NCI-H748 treated with DMSO at 0.1 percent for 48 hours (cell line): ENCODE measurements at regions not wholly inside any gene's neighbourhood (a gene's known extent, or its start where the extent isn't known, plus 50 kb on each side); places are given as distances from the start of the nearest gene placed in this dataset.
"Not testable (repeated sequence)": the region's sequence is repeated elsewhere in the genome, so short reads cannot be mapped to it uniquely, and the experiment has no call there.

ENCODE experiments used
- DNase-seq: peaks from one replicate; lab custom pipeline; 2025; lab: John Stamatoyannopoulos, UW

DNA sequence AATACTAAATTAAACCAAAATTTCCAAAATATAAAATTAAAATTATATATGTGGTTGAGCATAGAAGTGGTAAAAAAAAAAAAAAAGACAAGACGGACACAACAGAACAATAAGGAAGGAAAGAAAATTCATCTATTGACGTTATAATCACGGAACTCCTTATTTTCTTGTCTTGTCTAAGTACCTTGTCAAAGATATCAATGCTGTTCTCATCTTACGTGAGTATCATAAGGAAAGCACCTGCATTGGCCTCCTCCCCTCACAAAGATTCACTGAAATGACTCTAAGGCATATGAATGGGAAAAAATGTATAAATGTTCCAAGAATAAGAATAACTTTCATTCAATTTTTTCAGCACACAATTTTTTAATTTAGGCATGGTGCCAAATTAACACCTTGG is 135.4 kb downstream of the PPP1R3A start:
- no peak for DNase-seq

DNA sequence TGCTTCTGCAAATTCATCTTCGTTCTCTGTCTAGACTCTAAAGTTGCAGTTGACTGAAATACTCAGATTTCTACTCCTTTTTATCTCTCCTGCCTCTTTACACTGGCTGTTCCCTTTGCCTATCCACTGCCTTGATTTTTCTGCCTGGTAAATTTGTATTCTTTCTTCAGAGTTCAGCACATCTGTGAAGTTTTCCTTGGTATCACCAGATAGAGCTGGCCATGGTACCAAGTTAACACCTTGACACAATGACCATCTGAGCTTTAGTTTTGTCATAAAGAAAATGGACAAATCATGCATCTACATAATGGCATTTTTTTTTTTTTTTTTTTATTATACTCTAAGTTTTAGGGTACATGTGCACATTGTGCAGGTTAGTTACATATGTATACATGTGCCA is 143.0 kb downstream of the PPP1R3A start:
- no peak for DNase-seq

DNA sequence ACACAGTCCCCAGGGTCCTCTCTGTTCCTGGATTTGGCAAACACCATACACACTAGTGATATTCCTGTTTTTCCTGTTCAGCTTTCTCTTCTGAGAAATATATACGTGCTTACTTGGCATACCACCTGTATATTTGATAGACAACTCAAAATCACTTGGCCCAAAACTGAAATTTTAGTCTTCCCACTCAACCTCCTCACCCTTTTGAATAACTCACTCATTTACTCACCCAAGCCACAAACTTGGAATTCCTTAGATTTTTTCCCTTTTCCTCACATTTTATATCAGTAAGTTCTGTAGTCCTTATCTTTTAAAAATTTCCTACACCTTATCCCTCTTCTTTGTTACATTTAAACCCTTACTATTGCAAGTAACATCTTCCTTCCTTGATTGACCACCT is 143.4 kb downstream of the PPP1R3A start:
- DNase-seq = no peak

DNA sequence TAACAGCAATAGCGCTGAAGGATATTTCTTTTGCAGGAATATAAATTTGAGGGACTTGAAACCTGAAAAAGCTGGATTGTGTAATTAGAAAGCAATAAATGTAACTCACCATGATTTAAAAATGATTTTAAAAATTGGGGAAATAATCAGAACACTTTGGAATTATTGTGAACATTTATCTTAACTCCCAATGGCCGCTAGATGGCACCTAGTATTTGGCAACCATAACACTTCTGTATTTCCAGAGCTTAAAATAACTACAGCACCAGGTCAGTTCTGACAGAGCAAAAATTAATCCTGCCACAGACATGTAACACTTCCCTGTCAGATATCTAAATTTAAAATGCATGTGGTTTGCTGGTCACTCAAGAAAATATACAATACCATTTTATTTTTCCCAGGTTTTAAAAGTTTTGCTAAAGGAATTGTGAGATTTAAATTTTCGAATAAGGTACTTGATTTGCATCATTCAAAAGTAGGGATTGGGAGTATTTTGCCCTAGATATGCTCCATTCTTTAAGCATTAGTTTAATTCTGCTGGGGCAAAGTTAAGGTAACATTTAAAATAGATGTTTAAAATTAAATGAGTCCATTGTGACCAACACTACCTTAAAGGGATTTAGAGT is 144.5 kb downstream of the PPP1R3A start:
- peak; percentile 66 for DNase-seq

DNA sequence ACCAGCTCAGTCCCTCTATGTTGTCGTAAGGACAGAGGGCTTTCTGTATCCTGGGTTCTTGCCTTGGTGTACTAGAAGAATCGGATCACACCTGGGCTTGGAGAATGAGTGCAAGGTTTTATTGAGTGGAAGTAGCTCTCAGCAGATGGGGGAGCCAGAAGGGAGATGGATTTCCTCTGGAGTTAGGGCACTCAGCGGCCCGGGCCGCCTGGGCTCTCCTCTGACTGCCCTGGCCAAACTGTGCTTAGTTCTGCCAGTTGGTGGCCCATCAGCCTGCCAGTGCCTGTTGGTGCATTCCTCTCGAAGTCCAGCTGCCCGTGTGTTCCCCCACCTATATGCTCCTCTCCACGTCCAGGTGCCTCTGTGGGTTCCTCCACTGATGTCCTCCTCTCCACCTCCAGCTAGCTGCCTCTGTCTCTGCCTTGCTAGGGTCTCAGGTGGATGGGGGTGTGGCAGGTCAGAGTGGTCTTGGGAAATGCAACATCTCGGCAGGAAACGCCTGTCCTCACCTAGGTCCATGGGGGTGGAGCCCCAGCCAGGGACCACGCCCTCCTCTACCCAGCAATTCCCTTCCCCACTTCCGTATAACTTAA is 148.6 kb downstream of the PPP1R3A start:
- no peak for DNase-seq

DNA sequence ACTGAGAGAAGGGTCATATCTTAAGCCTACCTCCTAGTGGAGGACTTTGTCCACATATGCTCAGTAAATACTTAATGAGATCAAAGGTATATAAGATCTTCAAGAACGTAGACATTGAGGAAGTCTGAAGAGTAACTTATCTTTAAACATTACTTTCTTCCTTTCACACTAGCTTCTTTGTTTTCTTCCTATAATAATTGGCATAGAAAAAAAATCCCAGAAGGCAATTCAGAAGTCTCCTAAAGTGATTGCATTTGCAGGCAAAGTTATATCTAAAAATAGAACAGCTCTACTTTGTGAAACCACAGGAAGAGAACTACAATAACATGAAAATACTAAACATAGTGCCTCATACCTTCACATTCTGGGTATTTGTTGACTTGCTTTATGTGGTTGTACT is 150.4 kb downstream of the PPP1R3A start:
- DNase-seq = no peak

DNA sequence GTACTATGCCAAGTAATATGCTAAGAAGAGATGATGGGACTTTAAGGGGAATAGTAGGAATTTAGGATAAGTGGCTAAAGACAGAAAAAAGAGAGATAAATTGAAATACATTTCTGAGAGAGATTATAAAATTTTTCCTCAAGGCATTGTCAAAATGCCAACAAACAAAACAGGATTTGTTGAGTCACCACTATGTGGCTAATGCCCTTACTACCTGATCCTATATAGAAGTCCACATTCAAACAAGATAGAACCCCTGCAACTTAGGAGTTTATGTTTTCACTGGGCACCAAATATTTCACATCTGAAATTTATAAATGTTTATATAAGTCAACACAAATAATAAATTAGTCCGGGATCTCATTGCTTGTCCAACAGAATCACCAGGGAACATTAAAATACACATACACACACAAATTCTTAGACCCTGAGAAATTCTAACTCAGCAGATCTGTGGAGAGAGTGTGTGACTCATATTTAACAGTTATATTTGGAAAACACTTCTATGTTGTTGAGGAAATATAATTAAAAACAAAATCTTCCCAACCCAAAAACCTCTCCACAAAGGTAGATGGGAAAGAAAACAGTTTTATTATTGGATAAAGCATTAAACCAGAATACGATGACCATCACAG is 154.3 kb downstream of the PPP1R3A start:
- no peak for DNase-seq

DNA sequence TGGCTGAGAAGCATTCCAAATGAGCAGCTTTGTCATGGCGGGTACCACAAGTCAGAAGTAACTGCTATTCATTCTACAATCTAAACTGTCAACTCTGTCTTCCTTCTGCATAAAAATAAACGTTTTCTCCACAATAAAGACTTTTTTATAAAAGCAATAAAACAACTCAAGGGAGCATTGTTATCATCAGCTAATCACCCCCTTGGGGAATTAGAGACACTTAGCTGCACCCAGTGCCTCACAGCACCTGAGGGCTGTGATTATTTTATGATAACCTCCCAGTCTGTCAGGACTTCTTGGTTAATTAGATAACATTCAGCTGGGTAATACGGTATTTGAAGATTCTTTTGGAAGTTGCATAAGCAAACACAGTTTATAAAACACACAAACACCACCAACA is 155.6 kb downstream of the PPP1R3A start:
- no peak for DNase-seq

DNA sequence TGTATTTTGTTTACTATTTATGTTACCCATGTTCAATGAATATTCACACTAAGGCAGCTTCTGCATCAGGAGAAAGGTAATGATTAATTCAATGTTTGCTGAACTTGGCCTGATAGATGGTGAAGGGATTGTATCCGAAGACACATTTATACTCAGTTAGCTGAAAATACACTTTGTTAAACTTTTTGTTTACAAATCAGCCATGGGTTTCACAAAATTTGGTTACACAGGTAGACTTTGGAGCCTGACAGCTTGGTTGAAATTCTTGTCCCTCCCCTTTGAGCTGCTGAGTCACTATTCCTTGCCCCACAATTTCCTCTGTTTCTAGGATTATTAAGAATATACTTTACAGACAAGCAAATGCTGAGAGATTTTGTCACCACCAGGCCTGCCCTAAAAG is 162.6 kb downstream of the PPP1R3A start:
- DNase-seq = no peak

DNA sequence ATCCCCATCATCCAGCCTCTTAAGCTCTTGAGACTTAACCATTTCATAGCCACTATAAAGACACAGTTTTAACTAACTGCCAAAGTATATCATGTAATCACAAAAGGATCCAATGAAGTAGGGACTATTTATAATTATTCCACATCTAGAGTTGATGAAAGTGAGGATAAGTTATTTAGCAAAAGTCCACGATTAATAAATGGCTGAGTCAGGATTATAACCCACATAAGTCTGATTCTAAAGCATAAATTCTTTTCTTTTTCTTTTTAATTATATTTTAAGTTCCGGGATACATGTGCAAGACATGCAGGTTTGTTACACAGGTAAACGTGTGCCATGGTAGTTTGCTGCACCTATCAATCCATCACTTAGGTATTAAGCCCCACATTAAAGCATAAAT is 166.1 kb downstream of the PPP1R3A start:
- DNase-seq = no peak

DNA sequence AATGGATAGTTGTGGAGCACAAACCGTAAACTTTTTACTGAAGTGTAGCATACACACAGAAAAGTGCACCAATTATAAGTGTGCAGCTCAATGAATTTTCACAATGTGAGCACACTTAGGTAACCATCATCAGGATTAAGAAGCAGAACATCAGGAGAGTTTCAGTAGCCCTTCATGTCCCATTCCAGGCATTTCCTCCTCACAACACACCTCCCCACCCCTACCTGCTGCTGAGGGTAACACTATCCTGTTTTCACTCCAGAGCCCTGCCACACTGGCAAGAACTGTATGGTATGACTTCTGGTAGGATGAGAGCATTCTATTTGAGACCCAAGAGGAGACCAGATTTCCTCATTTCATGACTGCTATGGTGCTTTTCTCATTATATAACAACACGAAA is 166.5 kb downstream of the PPP1R3A start:
- no peak for DNase-seq

DNA sequence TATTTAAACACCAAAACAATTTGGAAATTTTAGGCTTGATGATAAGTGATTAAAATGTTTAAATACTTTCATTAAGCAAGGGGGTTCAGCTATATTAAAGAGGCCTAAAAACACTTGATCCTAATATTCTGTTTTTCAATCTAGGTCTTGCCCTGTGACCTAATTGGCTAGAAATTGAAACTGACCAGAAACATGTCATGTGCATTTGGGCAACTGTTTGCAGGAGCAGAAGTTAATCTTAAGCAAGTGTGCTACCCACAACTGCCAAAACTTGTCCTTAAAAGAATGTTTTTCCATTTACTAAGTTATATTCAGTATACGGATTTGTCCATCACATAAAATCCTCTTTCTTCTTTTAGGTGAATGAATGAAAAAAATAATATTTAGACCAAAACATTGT is 167.3 kb downstream of the PPP1R3A start:
- DNase-seq = no peak

DNA sequence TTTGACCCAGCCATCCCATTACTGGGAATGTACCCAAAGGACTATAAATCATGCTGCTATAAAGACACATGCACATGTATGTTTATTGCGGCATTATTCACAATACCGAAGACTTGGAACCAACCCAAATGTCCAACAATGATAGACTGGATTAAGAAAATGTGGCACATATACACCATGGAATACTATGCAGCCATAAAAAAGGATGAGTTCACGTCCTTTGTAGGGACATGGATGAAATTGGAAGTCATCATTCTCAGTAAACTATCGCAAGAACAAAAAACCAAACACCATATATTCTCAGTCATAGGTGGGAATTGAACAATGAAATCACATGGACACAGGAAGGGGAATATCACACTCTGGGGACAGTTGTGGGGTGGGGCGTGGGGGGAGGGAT is 170.4 kb downstream of the PPP1R3A start:
- not testable (repeated sequence) for DNase-seq

DNA sequence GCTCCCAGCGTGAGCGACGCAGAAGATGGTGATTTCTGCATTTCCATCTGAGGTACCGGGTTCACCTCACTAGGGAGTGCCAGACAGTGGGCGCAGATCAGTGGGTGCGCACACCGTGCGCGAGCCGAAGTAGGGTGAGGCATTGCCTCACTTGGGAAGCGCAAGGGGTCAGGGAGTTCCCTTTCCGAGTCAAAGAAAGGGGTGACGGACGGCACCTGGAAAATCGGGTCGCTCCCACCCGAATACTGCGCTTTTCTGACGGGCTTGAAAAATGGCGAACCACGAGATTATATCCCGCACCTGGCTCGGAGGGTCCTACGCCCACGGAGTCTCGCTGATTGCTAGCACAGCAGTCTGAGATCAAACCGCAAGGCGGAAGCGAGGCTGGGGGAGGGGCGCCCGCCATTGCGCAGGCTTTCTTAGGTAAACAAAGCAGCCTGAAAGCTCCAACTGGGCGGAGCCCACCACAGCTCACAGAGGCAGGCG is 175.8 kb downstream of the PPP1R3A start:
- not testable (repeated sequence) for DNase-seq

DNA sequence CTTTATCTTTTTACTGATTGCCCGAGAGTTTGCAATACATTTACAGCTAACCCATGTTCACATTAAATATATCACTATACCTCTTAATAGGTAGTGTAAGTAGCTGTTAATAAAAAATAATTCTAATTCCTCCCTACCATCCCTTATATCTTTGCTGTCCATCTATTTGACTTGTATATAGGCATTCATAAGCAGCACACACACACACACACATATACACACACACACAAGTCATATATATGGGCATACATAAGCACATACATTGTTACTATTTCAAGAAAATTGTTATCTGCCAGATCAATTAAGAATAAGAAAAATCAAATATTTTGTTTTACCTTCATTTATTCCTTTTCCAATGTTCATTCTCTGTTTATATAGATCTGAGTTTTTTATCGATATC is 176.4 kb downstream of the PPP1R3A start:
- DNase-seq = no peak

DNA sequence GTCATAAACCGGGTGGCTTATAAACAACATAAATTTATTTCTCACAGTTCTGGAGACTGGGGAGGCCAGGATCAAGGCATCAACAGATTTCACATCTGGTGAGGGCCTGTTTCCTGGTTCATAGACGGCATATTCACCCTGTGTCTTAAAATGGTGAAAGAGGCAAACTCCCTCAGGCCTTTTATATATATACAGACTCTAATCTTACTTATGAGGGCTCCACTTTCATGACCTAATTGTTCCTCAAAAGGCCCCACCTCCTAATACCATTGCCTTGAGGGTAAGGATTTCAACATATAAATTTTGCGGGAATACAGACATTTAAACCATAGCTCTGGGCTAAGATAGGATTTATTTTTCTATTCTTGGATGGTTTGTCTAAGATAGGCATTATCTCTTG is 187.2 kb downstream of the PPP1R3A start:
- DNase-seq = no peak

DNA sequence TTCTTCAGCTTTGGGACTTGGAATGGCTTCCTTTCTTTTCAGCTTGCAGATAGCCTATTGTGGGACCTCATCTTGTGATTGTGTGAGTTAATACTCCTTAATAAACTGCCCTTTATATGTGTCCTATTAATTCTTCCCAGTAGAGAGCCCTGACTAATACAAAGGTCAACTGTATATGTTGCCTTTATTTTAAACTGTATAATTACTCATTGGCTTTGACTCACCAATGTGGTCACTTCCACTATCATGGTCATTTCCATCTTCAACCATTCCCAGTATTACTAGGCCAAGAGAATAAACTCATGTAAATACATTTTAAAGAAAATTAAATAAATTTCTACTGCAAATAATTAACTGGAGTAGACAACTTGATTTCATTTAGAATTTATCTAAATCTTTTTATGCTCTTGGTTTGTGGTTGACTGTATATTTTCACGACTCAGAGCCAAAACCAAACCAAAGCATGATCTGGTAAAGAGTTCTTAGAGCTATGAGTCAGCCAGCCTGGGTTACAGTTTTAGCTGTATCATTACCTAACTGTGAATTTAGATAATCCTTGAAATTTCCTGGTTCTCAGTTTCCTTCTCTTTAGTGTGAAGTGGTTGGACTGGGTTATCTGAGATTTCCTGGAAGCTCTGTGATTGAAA is 188.4 kb downstream of the PPP1R3A start:
- DNase-seq = no peak

DNA sequence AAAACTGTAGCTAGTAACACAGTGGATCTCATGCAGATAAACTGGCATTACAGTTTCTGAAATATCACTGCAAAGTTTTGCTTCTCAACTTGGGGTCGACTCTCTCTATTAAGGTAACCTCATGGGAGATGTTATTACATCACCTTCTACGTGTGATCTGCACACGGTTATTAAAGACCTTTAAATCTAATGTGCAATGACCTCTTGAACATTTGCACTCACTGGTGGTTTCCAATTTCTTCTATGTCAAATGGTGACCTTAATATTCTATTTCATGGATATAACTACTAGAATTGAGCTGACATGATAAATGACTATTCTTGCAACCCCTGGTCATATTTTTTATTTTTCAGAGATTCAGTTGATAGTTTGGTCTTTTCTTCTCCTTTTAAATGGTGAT is 191.3 kb downstream of the PPP1R3A start:
- no peak for DNase-seq

DNA sequence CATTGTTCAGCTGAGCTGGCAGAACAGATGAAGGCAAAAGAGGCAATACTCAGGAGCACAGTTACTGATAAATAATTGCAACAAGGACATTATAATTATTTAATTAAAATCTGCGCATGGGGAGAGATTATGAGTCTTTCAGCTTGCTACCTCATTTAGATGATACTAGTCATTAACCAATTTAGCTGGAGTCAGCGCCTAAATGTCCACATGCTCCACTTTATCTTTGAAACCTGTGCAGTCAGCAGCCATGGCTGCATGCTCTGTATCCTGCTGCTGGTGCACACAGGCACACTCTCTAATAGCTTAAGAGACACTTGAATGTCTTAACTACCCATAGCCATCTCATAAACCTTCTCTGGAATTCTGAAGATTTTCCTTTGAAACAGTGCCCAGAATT is 196.8 kb downstream of the PPP1R3A start:
- DNase-seq = no peak

DNA sequence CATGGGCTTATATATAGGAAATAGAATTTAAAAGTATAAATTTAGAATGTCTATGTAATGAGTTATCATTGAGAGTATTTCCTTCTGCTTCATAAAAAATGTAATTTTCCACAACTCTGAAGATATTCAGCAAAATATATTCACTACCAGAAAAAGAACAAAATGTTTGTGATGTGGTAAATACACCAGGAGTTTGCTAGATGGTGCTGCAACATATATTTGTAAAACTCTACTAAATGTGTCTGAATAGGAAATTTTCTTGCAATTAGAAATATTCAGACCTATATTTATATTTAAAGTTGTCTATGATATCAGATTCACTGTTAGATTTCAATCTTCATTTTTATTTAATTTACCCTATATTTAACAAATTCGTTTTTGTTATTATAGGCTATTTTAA is 201.1 kb downstream of the PPP1R3A start:
- DNase-seq = no peak

DNA sequence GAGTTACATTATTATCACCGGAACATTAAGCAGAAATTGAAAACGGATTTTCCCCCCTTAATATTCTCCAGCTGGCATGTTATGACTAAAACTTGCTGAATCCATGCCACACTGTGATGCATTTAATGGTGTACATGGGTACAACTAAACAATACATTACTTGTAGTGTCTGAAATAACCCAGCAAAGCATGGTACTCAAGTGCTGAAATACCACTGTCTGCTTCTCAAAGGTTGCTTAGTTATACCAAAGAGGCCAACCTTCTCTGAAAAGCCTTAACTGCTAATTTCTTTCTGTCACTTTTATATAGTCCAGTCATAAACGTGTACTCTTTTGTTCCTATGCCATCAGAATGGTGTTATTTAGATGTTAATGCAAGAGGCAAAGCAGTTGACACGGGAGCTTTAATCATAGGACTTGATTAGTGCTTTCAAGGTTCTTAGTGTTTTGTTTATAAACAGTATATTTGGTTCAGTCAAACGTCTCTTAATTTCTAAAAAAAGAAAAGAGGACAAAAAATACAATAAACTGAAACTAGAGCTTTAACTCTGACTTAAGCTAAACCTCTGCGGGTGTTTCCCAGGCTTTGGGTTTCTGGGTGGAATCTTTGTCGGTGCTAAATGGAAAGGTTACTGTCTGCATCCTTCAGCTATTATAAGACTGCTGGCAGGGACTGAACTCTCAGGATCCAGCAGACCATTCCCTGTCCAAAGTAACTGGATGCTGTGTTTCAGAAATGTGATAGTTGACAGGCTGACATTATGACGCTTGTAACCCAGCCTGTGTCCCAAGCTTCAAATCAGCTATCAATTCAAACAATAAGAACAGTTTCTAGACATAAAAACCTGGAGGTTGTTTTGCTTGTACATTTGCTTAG is 202.6 kb downstream of the PPP1R3A start:
- no peak for DNase-seq

DNA sequence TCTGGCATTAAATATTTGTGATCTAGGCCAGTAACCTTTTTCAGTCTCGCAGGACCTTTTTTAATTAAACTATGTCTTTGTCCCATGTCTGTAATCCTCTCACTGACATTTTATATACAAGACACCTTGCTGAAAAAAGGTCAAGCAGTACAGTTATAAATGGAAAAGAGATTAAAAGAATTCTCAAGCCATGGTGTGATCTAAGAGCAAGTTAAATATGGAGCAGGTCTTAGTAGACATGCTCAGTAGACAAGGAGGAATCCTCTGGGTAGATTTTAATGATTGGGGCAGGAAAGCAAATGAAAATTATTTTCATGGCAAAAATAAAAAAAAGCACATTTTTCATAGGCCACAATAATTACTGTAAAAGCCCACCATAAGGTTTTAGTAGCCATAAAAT is 203.5 kb downstream of the PPP1R3A start:
- DNase-seq = no peak
